K562 (cell line): ENCODE measurements at regions not wholly inside any gene's neighbourhood (a gene's known extent, or its start where the extent isn't known, plus 50 kb on each side); places are given as distances from the start of the nearest gene placed in this dataset.

Source experiments
- ATAC-seq: fragments of 200-7000 bp; cut with Tn5 transposase; 3 replicates; pipeline ENCODE4 v1.9.1; 2020; ENCODE audit warnings: moderate library complexity
- BruUV-seq: library from RNA; stranded (reverse); fragments of 400-500 nt; replicated peaks from 2 replicates; lab custom pipeline; 2021; lab: Mats Ljungman, UMichigan
- CTCF ChIA-PET: fragments of 300-600 bp; formaldehyde crosslinking; extraction: SDS; loops from one replicate; lab custom pipeline; 2021; ENCODE audit warnings: low intra/inter-chr PET ratio; lab: Yijun Ruan, JAX
- POLR2A ChIA-PET: fragments of 300-600, 350-650 bp; sonication (Branson Sonifier 250); formaldehyde crosslinking; extraction: SDS; loops from one replicate; lab custom pipeline; 2021; ENCODE audit warnings: antibody characterized with exemption, inconsistent platforms; lab: Yijun Ruan, JAX
- DNase-seq, 4 experiments: peaks; one replicate each; pipeline versions ENCODE4 v3.0.0 to v3.0.0-alpha.2; 2011 to 2018; ENCODE audit warnings: low spot score in 3 of 4, mixed read lengths in 3 of 4; ENCODE audit errors: extremely low read depth in 1 of 4
- FAIRE-seq: peaks from 2 replicates; lab custom pipeline; 2011; peaks lifted over from hg19 to GRCh38; lab: Jason Lieb, UNC
- H2AFZ ChIP-seq: 2 replicates; pipeline ENCODE4 v1.6.0; 2011; ENCODE audit warnings: low read depth, low read length, control low read depth, inconsistent platforms
- H3K27ac ChIP-seq: fragments of 200-600 bp; 3 replicates; pipeline ENCODE4 v1.8.0; 2011; ENCODE audit warnings: low read depth, mild to moderate bottlenecking, control low read depth, inconsistent platforms, low read length, moderate library complexity, mixed read lengths; ENCODE audit errors: extremely low read depth
- H3K27me3 ChIP-seq, 2 experiments: fragments of 300-600 bp in 1 of 2; 2 replicates in 1 of 2; 3 replicates in 1 of 2; pipeline versions ENCODE4 v1.6.0 to v1.8.0; 2011; ENCODE audit warnings: inconsistent platforms in 2 of 2, low read length in 2 of 2, mild to moderate bottlenecking in 1 of 2, mixed read lengths in 1 of 2, moderate library complexity in 1 of 2; ENCODE audit not compliant: control insufficient read depth in 2 of 2, insufficient read depth in 2 of 2
- H3K36me3 ChIP-seq: fragments of 300-600 bp; 3 replicates; pipeline ENCODE4 v1.8.0; 2011; ENCODE audit warnings: mild to moderate bottlenecking, low read length, inconsistent platforms; ENCODE audit not compliant: control insufficient read depth, insufficient read depth
- H3K4me1 ChIP-seq, 2 experiments: fragments of 200-600 bp in 1 of 2; replicated peaks in 1 of 2; 2 replicates in 1 of 2; 3 replicates in 1 of 2; pipeline versions ENCODE4 v1.5.1 to v1.8.0; 2011; ENCODE audit warnings: inconsistent platforms in 2 of 2, low read length in 2 of 2, mild to moderate bottlenecking in 1 of 2, mixed read lengths in 1 of 2, moderate library complexity in 1 of 2; ENCODE audit not compliant: control insufficient read depth in 2 of 2, insufficient read depth in 2 of 2
- H3K4me2 ChIP-seq: 2 replicates; pipeline ENCODE4 v1.6.1; 2011; ENCODE audit warnings: low read length, control low read depth, inconsistent platforms, mixed read lengths; ENCODE audit not compliant: insufficient read depth
- H3K4me3 ChIP-seq: fragments of 200-600 bp; sonication (generic), shearing (Covaris generic); 2 replicates; pipeline ENCODE4 v1.5.1; 2016; ENCODE audit warnings: control low read depth, inconsistent platforms
- H3K79me2 ChIP-seq: fragments of 200-600 bp; 3 replicates; pipeline ENCODE4 v1.8.0; 2011; ENCODE audit warnings: low read length, inconsistent platforms; ENCODE audit not compliant: control insufficient read depth, insufficient read depth
- H3K9ac ChIP-seq, 2 experiments: 2 replicates each; pipeline versions ENCODE4 v1.6.0 to v1.6.1; 2011; ENCODE audit warnings: low read depth in 2 of 2, low read length in 2 of 2, control low read depth in 1 of 2, inconsistent platforms in 1 of 2, mild to moderate bottlenecking in 1 of 2, mixed read lengths in 1 of 2; ENCODE audit not compliant: insufficient read depth in 1 of 2
- H3K9me1 ChIP-seq: one replicate; pipeline ENCODE4 v1.6.0; 2011; ENCODE audit warnings: inconsistent platforms, mild to moderate bottlenecking, low read length, moderate library complexity; ENCODE audit not compliant: control insufficient read depth, insufficient read depth
- H3K9me3 ChIP-seq: replicated peaks from 2 replicates; pipeline ENCODE4 v1.5.1; 2011; ENCODE audit warnings: low read depth, low read length, inconsistent platforms; ENCODE audit not compliant: control insufficient read depth, insufficient read depth
- H4K20me1 ChIP-seq: replicated peaks from 2 replicates; pipeline ENCODE4 v1.6.1; 2011; ENCODE audit warnings: low read length, inconsistent platforms, mixed read lengths; ENCODE audit not compliant: control insufficient read depth, insufficient read depth
- ETV5 ChIP-seq: sonication (generic); formaldehyde crosslinking; IDR thresholded peaks from 2 replicates; pipeline ENCODE4 v1.4.0; 2020; ENCODE audit warnings: low read depth, mild to moderate bottlenecking, missing genetic modification reagents
- MCM2 ChIP-seq: fragments of 450-650 bp; IDR thresholded peaks from 2 replicates; pipeline ENCODE4 v1.6.1; 2017; ENCODE audit warnings: low read depth, mild to moderate bottlenecking
- MED1 ChIP-seq: sonication (generic); formaldehyde crosslinking; IDR thresholded peaks from 2 replicates; pipeline ENCODE4 v1.8.1; 2023; ENCODE audit warnings: missing genetic modification reagents, borderline replicate concordance
- PHB ChIP-seq: fragments of 250-450 bp; sonication (Bioruptor Pico); IDR thresholded peaks from 2 replicates; pipeline ENCODE4 v1.5.0; 2021
- POLR2AphosphoS2 ChIP-seq: IDR thresholded peaks from 2 replicates; pipeline ENCODE4 v1.6.1; 2012; ENCODE audit warnings: low read length, improper control_type of control experiment
- POLR2B ChIP-seq: fragments of 450-650 bp; IDR thresholded peaks from 2 replicates; pipeline ENCODE4 v1.6.1; 2018; ENCODE audit warnings: low read depth; ENCODE audit not compliant: partially characterized antibody
- RCOR1 ChIP-seq, 2 experiments: IDR thresholded peaks; 2 replicates each; pipeline ENCODE4 v1.6.1; 2012; ENCODE audit warnings: low read depth in 2 of 2, low read length in 2 of 2, borderline replicate concordance in 1 of 2, improper control_type of control experiment in 1 of 2
- SMAD4 ChIP-seq: fragments of 250-450 bp; sonication (Bioruptor Pico); conservative IDR thresholded peaks from 2 replicates; pipeline ENCODE4 v1.8.0; 2021; ENCODE audit warnings: inconsistent platforms, mild to moderate bottlenecking, moderate library complexity
- SRF ChIP-seq, 2 experiments: fragments of 250-450, 450-650 bp in 1 of 2; sonication (Bioruptor Pico) in 1 of 2; sonication (generic) in 1 of 2; formaldehyde crosslinking; IDR thresholded peaks; 2 replicates each; pipeline versions ENCODE4 v1.5.0 to v1.5.1; 2020 to 2022; ENCODE audit warnings: mild to moderate bottlenecking in 1 of 2, missing genetic modification reagents in 1 of 2
- SRSF9 ChIP-seq: fragments of 200-400 bp; formaldehyde crosslinking; IDR thresholded peaks from 2 replicates; pipeline ENCODE4 v1.6.1; 2017; ENCODE audit warnings: low read depth, low read length, borderline replicate concordance
- TAF7 ChIP-seq: fragments of 450-650 bp; IDR thresholded peaks from 2 replicates; pipeline ENCODE4 v1.6.1; 2016; ENCODE audit warnings: missing genetic modification characterization, missing compliant biosample characterization
- ZEB2 ChIP-seq: fragments of 450-650 bp; IDR thresholded peaks from 2 replicates; pipeline ENCODE4 v1.6.1; 2016
- ZNF263 ChIP-seq: sonication (generic); formaldehyde crosslinking; IDR thresholded peaks from 2 replicates; pipeline ENCODE4 v1.8.0; 2022; ENCODE audit warnings: mild to moderate bottlenecking, missing genetic modification reagents, borderline replicate concordance
- ZNF75A ChIP-seq: fragments of 450-650 bp; formaldehyde crosslinking; IDR thresholded peaks from 2 replicates; pipeline ENCODE4 v1.4.0; 2020; ENCODE audit warnings: mild to moderate bottlenecking
- WGBS: fragments of 100-300 bp; shearing (Covaris generic); methylation state at CpG from one replicate; pipeline ENCODE4 v1.1.6; 2016; ENCODE audit warnings: low coverage, mixed read lengths; ENCODE audit not compliant: insufficient coverage; ENCODE audit errors: missing lambda C conversion rate; 5-methylcytosine and 5-hydroxymethylcytosine counted together
- in situ Hi-C: fragments of 300-500 bp; cut with MboI; formaldehyde crosslinking; loops from 4 replicates; pipeline ENCODE4 v1.15.0; 2018; ENCODE audit warnings: inconsistent platforms, mixed read lengths
- intact Hi-C: fragments of 100-400 bp; cut with micrococcal nuclease; formaldehyde crosslinking; loops from 2 replicates; pipeline ENCODE4 v1.14.2; 2022
- TF ChIP-seq, protein P1 (sequence below): fragments of 250-450 bp; sonication (Bioruptor Pico); IDR thresholded peaks from 2 replicates; pipeline ENCODE4 v1.8.0; 2021; ENCODE audit warnings: moderate library complexity, mild to moderate bottlenecking, inconsistent platforms
- TF ChIP-seq, protein P2 (sequence below): fragments of 450-650 bp; IDR thresholded peaks from 2 replicates; pipeline ENCODE4 v1.6.1; 2017; ENCODE audit warnings: mild to moderate bottlenecking, moderate library complexity

GRCh38 chr13:97110936-97111335 is 111.2 kb upstream of the MBNL2 start:
- BruUV-seq: no TSS peak
- no peak overlapping the region for H3K9ac ChIP-seq
- H3K9me3 ChIP-seq: no peaks in the 10 kb centered on the region
- TF ChIP-seq, protein P1, sequence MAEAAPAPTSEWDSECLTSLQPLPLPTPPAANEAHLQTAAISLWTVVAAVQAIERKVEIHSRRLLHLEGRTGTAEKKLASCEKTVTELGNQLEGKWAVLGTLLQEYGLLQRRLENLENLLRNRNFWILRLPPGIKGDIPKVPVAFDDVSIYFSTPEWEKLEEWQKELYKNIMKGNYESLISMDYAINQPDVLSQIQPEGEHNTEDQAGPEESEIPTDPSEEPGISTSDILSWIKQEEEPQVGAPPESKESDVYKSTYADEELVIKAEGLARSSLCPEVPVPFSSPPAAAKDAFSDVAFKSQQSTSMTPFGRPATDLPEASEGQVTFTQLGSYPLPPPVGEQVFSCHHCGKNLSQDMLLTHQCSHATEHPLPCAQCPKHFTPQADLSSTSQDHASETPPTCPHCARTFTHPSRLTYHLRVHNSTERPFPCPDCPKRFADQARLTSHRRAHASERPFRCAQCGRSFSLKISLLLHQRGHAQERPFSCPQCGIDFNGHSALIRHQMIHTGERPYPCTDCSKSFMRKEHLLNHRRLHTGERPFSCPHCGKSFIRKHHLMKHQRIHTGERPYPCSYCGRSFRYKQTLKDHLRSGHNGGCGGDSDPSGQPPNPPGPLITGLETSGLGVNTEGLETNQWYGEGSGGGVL: no peak
- TF ChIP-seq ETV5 (CRISPR knock-in tag) (no peak), TAF7 (tag) (no peak), SMAD4 (no peak), SRF (CRISPR knock-in tag; IDR thresholded peaks at IDR 0.05) (no peak), MCM2 (no peak), POLR2B (no peak), ZEB2 (no peak), MED1 (no peak), RCOR1 (IDR thresholded peaks at IDR 0.05; ENCODE audit: borderline replicate concordance in 1 of 2, low read depth in 2 of 2, low read length in 2 of 2) (no peak), ZNF75A (CRISPR knock-in tag) (no peak), ZNF263 (no peak), SRSF9 (no peak), PHB (no peak), POLR2AphosphoS2 (no peak)
- TF ChIP-seq, protein P2, sequence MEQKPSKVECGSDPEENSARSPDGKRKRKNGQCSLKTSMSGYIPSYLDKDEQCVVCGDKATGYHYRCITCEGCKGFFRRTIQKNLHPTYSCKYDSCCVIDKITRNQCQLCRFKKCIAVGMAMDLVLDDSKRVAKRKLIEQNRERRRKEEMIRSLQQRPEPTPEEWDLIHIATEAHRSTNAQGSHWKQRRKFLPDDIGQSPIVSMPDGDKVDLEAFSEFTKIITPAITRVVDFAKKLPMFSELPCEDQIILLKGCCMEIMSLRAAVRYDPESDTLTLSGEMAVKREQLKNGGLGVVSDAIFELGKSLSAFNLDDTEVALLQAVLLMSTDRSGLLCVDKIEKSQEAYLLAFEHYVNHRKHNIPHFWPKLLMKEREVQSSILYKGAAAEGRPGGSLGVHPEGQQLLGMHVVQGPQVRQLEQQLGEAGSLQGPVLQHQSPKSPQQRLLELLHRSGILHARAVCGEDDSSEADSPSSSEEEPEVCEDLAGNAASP: no peak
- no peak overlapping the region for H3K4me3 ChIP-seq
- H3K36me3 ChIP-seq: no peaks in the 10 kb centered on the region
- no peak overlapping the region for H3K27ac ChIP-seq
- FAIRE-seq (no peak), ATAC-seq (no peak), DNase-seq (no peak)
- no peaks in the 10 kb centered on the region for H4K20me1 ChIP-seq
- H3K27me3 ChIP-seq: 0 out of 5 replicates have a peak, but pooled peaks cover 0 to 6% of the 10 kb centered on the region in 2 experiments
- 63% methylated on average over 6 of the region's 6 CpGs for WGBS
- CTCF ChIA-PET: interaction anchor here (0.8 to 1.9 kb wide), 3 partner anchors 234 to 248 kb away, joined by 3 to 12 read pairs (median 6); no protein-coding TSS in a partner anchor
- intact Hi-C loops (loop anchor here (1.0 to 5.0 kb wide), 5 partner anchors 101 to 466 kb away; no protein-coding TSS in a partner anchor), in situ Hi-C loops (loop anchor here (10.0 kb wide), 1 partner anchor 244 kb away; no protein-coding TSS in a partner anchor)
- no peak overlapping the region for H3K4me2 ChIP-seq
- peaks cover 4 to 9% of the 10 kb centered on the region in 2 experiments; a peak in 3 of 5 replicates for H3K4me1 ChIP-seq
- POLR2A ChIA-PET: interaction anchor here (0.7 to 1.4 kb wide), 3 partner anchors 113 to 345 kb away, joined by 3 to 7 read pairs (median 3); no protein-coding TSS in a partner anchor
- H3K79me2 ChIP-seq: no peaks in the 10 kb centered on the region
- H2AFZ ChIP-seq: no peak overlapping the region
- H3K9me1 ChIP-seq: no peaks in the 10 kb centered on the region
